ENCODE measurements at regions not wholly inside any gene's neighbourhood (a gene's known extent, or its start where the extent isn't known, plus 50 kb on each side); places are given as distances from the start of the nearest gene placed in this dataset.

- Mint-ChIP-seq H3K27me3 (ENCODE audit: insufficient read depth, unreplicated experiment) (peaks cover 39% of the 10 kb centered on the region), H3K4me3 (ENCODE audit: unreplicated experiment) (no peak overlapping the region), H3K36me3 (ENCODE audit: insufficient read depth, unreplicated experiment) (no peaks in the 10 kb centered on the region), H3K4me1 (ENCODE audit: insufficient read depth, unreplicated experiment) (no peaks in the 10 kb centered on the region), H3K27ac (ENCODE audit: low read depth, unreplicated experiment) (no peak overlapping the region), H3K9me3 (ENCODE audit: unreplicated experiment) (peaks cover 21% of the 10 kb centered on the region)
- POLR2A ChIA-PET = no interaction called here
- no peak for DNase-seq (ENCODE audit: unreplicated experiment)
- BruUV-seq (replicated peaks) = no TSS peak
- CTCF ChIA-PET = no interaction called here
- no peak for TF ChIP-seq CTCF (IDR thresholded peaks at IDR 0.05; ENCODE audit: unreplicated experiment)
- intact Hi-C loops (cut with micrococcal nuclease) = no loop called here
Measured at GRCh38 chr1:38277646-38278045, 231.1 kb upstream of the POU3F1 start.

- Mint-ChIP-seq H3K4me1 (ENCODE audit: insufficient read depth, unreplicated experiment) (no peaks in the 10 kb centered on the region), H3K4me3 (ENCODE audit: unreplicated experiment) (no peak overlapping the region), H3K9me3 (ENCODE audit: unreplicated experiment) (peaks cover 21% of the 10 kb centered on the region), H3K27ac (ENCODE audit: low read depth, unreplicated experiment) (no peak overlapping the region), H3K27me3 (ENCODE audit: insufficient read depth, unreplicated experiment) (peaks cover 36% of the 10 kb centered on the region), H3K36me3 (ENCODE audit: insufficient read depth, unreplicated experiment) (no peaks in the 10 kb centered on the region)
- BruUV-seq (replicated peaks) = no TSS peak
- ChIA-PET CTCF (no interaction called here), POLR2A (no interaction called here)
- intact Hi-C loops (cut with micrococcal nuclease) = no loop called here
- DNase-seq (ENCODE audit: unreplicated experiment) = no peak
- TF ChIP-seq CTCF (IDR thresholded peaks at IDR 0.05; ENCODE audit: unreplicated experiment) = no peak
Measured at GRCh38 chr1:38275960-38276359, 229.4 kb upstream of the POU3F1 start.

GRCh38 chr1:38274974-38275373, 228.4 kb upstream of the POU3F1 start:
- H3K4me1 Mint-ChIP-seq (ENCODE audit: insufficient read depth, unreplicated experiment) = no peaks in the 10 kb centered on the region
- peaks cover 21% of the 10 kb centered on the region for H3K9me3 Mint-ChIP-seq (ENCODE audit: unreplicated experiment)
- no peak for TF ChIP-seq CTCF (IDR thresholded peaks at IDR 0.05; ENCODE audit: unreplicated experiment)
- H3K36me3 Mint-ChIP-seq (ENCODE audit: insufficient read depth, unreplicated experiment) = no peaks in the 10 kb centered on the region
- POLR2A ChIA-PET = no interaction called here
- DNase-seq (ENCODE audit: unreplicated experiment) = no peak
- BruUV-seq (replicated peaks) = no TSS peak
- peaks cover 35% of the 10 kb centered on the region for H3K27me3 Mint-ChIP-seq (ENCODE audit: insufficient read depth, unreplicated experiment)
- H3K27ac Mint-ChIP-seq (ENCODE audit: low read depth, unreplicated experiment) = no peak overlapping the region
- CTCF ChIA-PET = interaction anchor here (0.5 kb wide), 1 partner anchor 1690 kb away, joined by 4 read pairs; no protein-coding TSS in a partner anchor
- H3K4me3 Mint-ChIP-seq (ENCODE audit: unreplicated experiment) = no peak overlapping the region
- intact Hi-C loops (cut with micrococcal nuclease) = no loop called here

GRCh38 chr1:38273196-38273804, 226.7 kb upstream of the POU3F1 start:
- no peak overlapping the region for H3K4me3 Mint-ChIP-seq (ENCODE audit: unreplicated experiment)
- ChIA-PET POLR2A (no interaction called here), CTCF (interaction anchor here (1.9 kb wide), 1 partner anchor 14 kb away, joined by 5 read pairs; no protein-coding TSS in a partner anchor)
- BruUV-seq (replicated peaks) = no TSS peak
- H3K9me3 Mint-ChIP-seq (ENCODE audit: unreplicated experiment) = peaks cover 8% of the 10 kb centered on the region
- H3K36me3 Mint-ChIP-seq (ENCODE audit: insufficient read depth, unreplicated experiment) = no peaks in the 10 kb centered on the region
- intact Hi-C loops (cut with micrococcal nuclease) = no loop called here
- no peaks in the 10 kb centered on the region for H3K4me1 Mint-ChIP-seq (ENCODE audit: insufficient read depth, unreplicated experiment)
- DNase-seq (ENCODE audit: unreplicated experiment) = no peak
- no peak overlapping the region for H3K27ac Mint-ChIP-seq (ENCODE audit: low read depth, unreplicated experiment)
- H3K27me3 Mint-ChIP-seq (ENCODE audit: insufficient read depth, unreplicated experiment) = peaks cover 38% of the 10 kb centered on the region
- no peak for TF ChIP-seq CTCF (IDR thresholded peaks at IDR 0.05; ENCODE audit: unreplicated experiment)
